ENCODE measurements at regions not wholly inside any gene's neighbourhood (a gene's known extent, or its start where the extent isn't known, plus 50 kb on each side); places are given as distances from the start of the nearest gene placed in this dataset.

DNA sequence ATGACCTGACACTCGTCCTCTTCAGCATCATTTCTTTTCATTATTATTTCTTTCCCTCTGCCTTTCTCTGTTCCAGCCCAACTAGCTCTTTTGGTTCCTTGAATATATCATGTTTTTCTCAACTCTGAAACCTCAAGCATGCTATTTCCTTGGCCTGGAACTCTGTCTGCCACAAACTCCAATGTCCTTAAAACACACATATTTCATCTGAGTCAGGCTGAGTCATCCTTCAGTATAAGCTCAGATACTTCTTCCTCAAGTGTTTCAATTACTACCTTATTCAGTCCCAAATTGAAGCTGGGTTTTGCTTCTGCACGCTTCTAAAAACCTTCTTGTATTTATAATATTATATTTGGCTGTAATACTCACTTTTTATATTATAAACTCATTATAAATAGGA is 424.2 kb downstream of the PDGFC start:
- Histone ChIP-seq H3K36me3 (ENCODE audit: insufficient read depth, low read length) (no peaks in the 10 kb centered on the region), H3K27ac (ENCODE audit: low read depth, low read length) (no peak overlapping the region), H3K27me3 (ENCODE audit: insufficient read depth, low read length, poor library complexity, severe bottlenecking) (no peaks in the 10 kb centered on the region), H3K9me3 (ENCODE audit: low read length) (no peaks in the 10 kb centered on the region), H3K4me3 (ENCODE audit: low read length) (no peak overlapping the region), H3K4me1 (ENCODE audit: insufficient read depth, low read length) (no peaks in the 10 kb centered on the region)
- POLR2A ChIA-PET: no interaction called here
- Mint-ChIP-seq H3K27ac (no peak overlapping the region), H3K9me3 (peaks cover 0 to 14% (median 8%) of the 10 kb centered on the region in 5 donors), H3K4me3 (no peak overlapping the region), H3K36me3 (no peaks in the 10 kb centered on the region), H3K4me1 (no peaks in the 10 kb centered on the region), H3K27me3 (no peaks in the 10 kb centered on the region)
- CTCF ChIA-PET: no interaction called here
- no peak for DNase-seq

DNA sequence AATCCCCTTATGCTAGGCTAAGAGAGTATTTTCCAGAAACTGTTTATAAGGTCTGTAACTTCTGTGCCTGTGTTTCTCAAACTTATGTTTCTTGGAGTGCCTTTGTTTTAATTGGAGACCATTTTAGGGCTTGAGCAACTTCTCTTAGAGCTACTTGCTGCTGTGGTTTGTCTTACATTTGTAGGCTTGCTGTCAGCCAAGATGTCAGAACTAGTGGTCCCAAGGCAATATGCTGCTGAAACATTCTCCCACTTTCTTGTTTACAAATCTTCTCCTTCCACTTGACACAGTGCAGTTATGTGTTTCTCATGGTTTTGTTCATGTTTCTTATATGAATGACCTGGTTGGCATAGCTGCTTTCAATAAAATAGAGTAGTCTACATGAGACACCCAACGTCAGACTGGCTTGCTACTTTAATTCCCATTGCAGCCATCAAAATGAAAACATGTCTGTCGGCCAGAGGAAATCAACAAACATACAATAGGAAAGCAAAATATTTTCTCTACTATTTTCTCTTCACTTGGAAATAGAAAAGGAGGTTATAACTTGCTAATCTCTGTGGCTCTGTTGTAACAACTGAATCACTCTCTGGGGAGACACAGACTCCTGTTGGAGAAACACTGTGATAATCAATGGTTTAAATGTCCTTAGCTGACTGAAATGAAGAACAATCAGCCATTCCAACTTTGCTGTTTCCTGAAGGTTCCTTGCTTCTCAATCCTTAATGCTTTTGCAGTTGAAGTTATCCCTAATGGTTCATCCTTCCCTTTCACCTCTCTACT is 426.4 kb downstream of the PDGFC start:
- peaks cover 0 to 14% (median 9%) of the 10 kb centered on the region in 5 donors for H3K9me3 Mint-ChIP-seq
- no peak overlapping the region for H3K27ac ChIP-seq (ENCODE audit: low read depth, low read length)
- H3K27ac Mint-ChIP-seq: no peak overlapping the region
- no peaks in the 10 kb centered on the region for H3K36me3 ChIP-seq (ENCODE audit: insufficient read depth, low read length)
- H3K4me3 ChIP-seq (ENCODE audit: low read length): no peak overlapping the region
- H3K9me3 ChIP-seq (ENCODE audit: low read length): no peaks in the 10 kb centered on the region
- POLR2A ChIA-PET: no interaction called here
- no peak for DNase-seq
- no peaks in the 10 kb centered on the region for H3K27me3 Mint-ChIP-seq
- H3K36me3 Mint-ChIP-seq: no peaks in the 10 kb centered on the region
- no peaks in the 10 kb centered on the region for H3K4me1 ChIP-seq (ENCODE audit: insufficient read depth, low read length)
- H3K4me3 Mint-ChIP-seq: no peak overlapping the region
- CTCF ChIA-PET: no interaction called here
- no peaks in the 10 kb centered on the region for H3K4me1 Mint-ChIP-seq
- H3K27me3 ChIP-seq (ENCODE audit: insufficient read depth, low read length, poor library complexity, severe bottlenecking): no peaks in the 10 kb centered on the region

- Histone ChIP-seq H3K36me3 (ENCODE audit: insufficient read depth, low read length) (no peaks in the 10 kb centered on the region), H3K4me3 (ENCODE audit: low read length) (no peak overlapping the region), H3K27ac (ENCODE audit: low read depth, low read length) (no peak overlapping the region), H3K9me3 (ENCODE audit: low read length) (no peaks in the 10 kb centered on the region), H3K4me1 (ENCODE audit: insufficient read depth, low read length) (no peaks in the 10 kb centered on the region), H3K27me3 (ENCODE audit: insufficient read depth, low read length, poor library complexity, severe bottlenecking) (no peaks in the 10 kb centered on the region)
- Mint-ChIP-seq H3K4me3 (no peak overlapping the region), H3K27ac (no peak overlapping the region), H3K4me1 (no peaks in the 10 kb centered on the region), H3K27me3 (no peaks in the 10 kb centered on the region), H3K9me3 (peaks cover 3 to 23% (median 13%) of the 10 kb centered on the region in 5 donors), H3K36me3 (peaks cover 0 to 1% (median 0%) of the 10 kb centered on the region in 3 donors)
- ChIA-PET CTCF (no interaction called here), POLR2A (no interaction called here)
- no peak for DNase-seq
Measured at GRCh38 chr4:156539376-156539775, 432.2 kb downstream of the PDGFC start.

DNA sequence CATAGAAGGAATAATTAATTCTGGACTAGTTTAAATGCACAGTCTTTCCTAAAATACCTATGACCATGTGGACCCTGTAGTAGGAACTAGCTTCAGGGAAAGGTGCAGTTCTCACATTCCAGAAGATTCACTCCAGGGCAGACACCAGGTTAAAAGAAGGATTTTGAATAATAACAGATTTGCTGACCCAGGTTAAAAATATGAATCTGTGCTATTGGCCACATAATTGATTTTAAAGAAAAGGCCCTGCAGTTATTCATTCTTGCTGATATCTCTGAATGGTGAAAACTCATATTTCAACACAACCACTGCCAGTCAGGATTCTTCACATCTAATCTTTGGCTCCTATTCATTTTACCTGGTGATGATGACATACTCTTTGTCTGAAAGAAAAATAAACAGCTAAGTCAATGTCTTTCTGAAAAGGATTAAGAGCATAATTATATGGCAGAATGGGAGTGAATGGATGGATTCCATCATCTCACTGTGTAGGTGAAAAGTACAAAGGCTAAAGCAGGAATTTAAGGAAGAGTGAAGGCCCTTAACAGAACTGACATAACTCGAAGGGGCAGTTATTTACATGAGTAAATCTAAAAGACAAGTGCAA is 432.8 kb downstream of the PDGFC start:
- Histone ChIP-seq H3K27ac (ENCODE audit: low read depth, low read length) (no peak overlapping the region), H3K27me3 (ENCODE audit: insufficient read depth, low read length, poor library complexity, severe bottlenecking) (no peaks in the 10 kb centered on the region), H3K9me3 (ENCODE audit: low read length) (no peaks in the 10 kb centered on the region), H3K4me1 (ENCODE audit: insufficient read depth, low read length) (no peaks in the 10 kb centered on the region), H3K36me3 (ENCODE audit: insufficient read depth, low read length) (no peaks in the 10 kb centered on the region), H3K4me3 (ENCODE audit: low read length) (no peak overlapping the region)
- H3K9me3 Mint-ChIP-seq: peaks cover 5 to 29% (median 19%) of the 10 kb centered on the region in 5 donors
- no peaks in the 10 kb centered on the region for H3K27me3 Mint-ChIP-seq
- DNase-seq: no peak
- CTCF ChIA-PET: no interaction called here
- no peak overlapping the region for H3K27ac Mint-ChIP-seq
- POLR2A ChIA-PET: no interaction called here
- no peaks in the 10 kb centered on the region for H3K4me1 Mint-ChIP-seq
- H3K4me3 Mint-ChIP-seq: no peak overlapping the region
- peaks cover 0 to 1% (median 0%) of the 10 kb centered on the region in 3 donors for H3K36me3 Mint-ChIP-seq

DNA sequence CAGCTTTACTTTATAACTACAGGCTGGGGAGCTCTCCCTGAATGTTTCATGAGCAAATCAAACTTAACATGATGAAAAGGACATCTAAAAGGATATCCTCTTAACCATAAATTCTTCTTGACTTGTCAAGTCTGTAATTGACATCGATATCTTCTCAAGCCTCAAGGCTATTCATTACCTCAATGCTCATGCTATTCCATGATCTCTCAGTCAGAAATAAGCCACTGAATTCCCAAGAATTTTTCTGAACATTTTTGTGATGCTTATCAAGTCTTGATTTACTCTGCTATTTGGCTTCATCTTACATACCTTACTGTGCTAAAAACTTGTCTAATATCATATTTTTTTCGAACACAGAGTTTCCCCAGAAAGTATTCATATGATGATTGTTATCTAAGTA is 433.4 kb downstream of the PDGFC start:
- Histone ChIP-seq H3K27ac (ENCODE audit: low read depth, low read length) (no peak overlapping the region), H3K4me3 (ENCODE audit: low read length) (no peak overlapping the region), H3K27me3 (ENCODE audit: insufficient read depth, low read length, poor library complexity, severe bottlenecking) (no peaks in the 10 kb centered on the region), H3K36me3 (ENCODE audit: insufficient read depth, low read length) (no peaks in the 10 kb centered on the region), H3K9me3 (ENCODE audit: low read length) (no peaks in the 10 kb centered on the region), H3K4me1 (ENCODE audit: insufficient read depth, low read length) (no peaks in the 10 kb centered on the region)
- ChIA-PET POLR2A (no interaction called here), CTCF (no interaction called here)
- Mint-ChIP-seq H3K36me3 (peaks cover 0 to 1% (median 0%) of the 10 kb centered on the region in 3 donors), H3K27me3 (no peaks in the 10 kb centered on the region), H3K4me3 (no peak overlapping the region), H3K4me1 (no peaks in the 10 kb centered on the region), H3K27ac (no peak overlapping the region), H3K9me3 (peaks cover 5 to 32% (median 19%) of the 10 kb centered on the region in 5 donors)
- no peak for DNase-seq

GRCh38 chr4:156537286-156537685 is 434.3 kb downstream of the PDGFC start:
- Mint-ChIP-seq H3K9me3 (peaks cover 5 to 35% (median 19%) of the 10 kb centered on the region in 5 donors), H3K36me3 (peaks cover 0 to 1% (median 0%) of the 10 kb centered on the region in 3 donors), H3K4me1 (no peaks in the 10 kb centered on the region), H3K27me3 (no peaks in the 10 kb centered on the region), H3K4me3 (no peak overlapping the region), H3K27ac (no peak overlapping the region)
- DNase-seq: no peak
- H3K4me3 ChIP-seq (ENCODE audit: low read length): no peak overlapping the region
- no peaks in the 10 kb centered on the region for H3K4me1 ChIP-seq (ENCODE audit: insufficient read depth, low read length)
- ChIA-PET POLR2A (no interaction called here), CTCF (no interaction called here)
- no peaks in the 10 kb centered on the region for H3K9me3 ChIP-seq (ENCODE audit: low read length)
- no peak overlapping the region for H3K27ac ChIP-seq (ENCODE audit: low read depth, low read length)
- H3K36me3 ChIP-seq (ENCODE audit: insufficient read depth, low read length): no peaks in the 10 kb centered on the region
- no peaks in the 10 kb centered on the region for H3K27me3 ChIP-seq (ENCODE audit: insufficient read depth, low read length, poor library complexity, severe bottlenecking)

- Histone ChIP-seq H3K36me3 (ENCODE audit: insufficient read depth, low read length) (no peaks in the 10 kb centered on the region), H3K9me3 (ENCODE audit: low read length) (no peaks in the 10 kb centered on the region), H3K4me1 (ENCODE audit: insufficient read depth, low read length) (no peaks in the 10 kb centered on the region), H3K27me3 (ENCODE audit: insufficient read depth, low read length, poor library complexity, severe bottlenecking) (no peaks in the 10 kb centered on the region), H3K4me3 (ENCODE audit: low read length) (no peak overlapping the region), H3K27ac (ENCODE audit: low read depth, low read length) (no peak overlapping the region)
- POLR2A ChIA-PET: no interaction called here
- CTCF ChIA-PET: no interaction called here
- DNase-seq: no peak
- Mint-ChIP-seq H3K27ac (no peak overlapping the region), H3K36me3 (peaks cover 0 to 1% (median 0%) of the 10 kb centered on the region in 3 donors), H3K4me3 (no peak overlapping the region), H3K9me3 (peaks cover 5 to 35% (median 19%) of the 10 kb centered on the region in 5 donors), H3K27me3 (no peaks in the 10 kb centered on the region), H3K4me1 (no peaks in the 10 kb centered on the region)
Measured at GRCh38 chr4:156536661-156537060, 434.9 kb downstream of the PDGFC start.

- H3K27me3 Mint-ChIP-seq: no peaks in the 10 kb centered on the region
- peaks cover 0 to 1% (median 0%) of the 10 kb centered on the region in 3 donors for H3K36me3 Mint-ChIP-seq
- no peaks in the 10 kb centered on the region for H3K4me1 Mint-ChIP-seq
- Histone ChIP-seq H3K27me3 (ENCODE audit: insufficient read depth, low read length, poor library complexity, severe bottlenecking) (no peaks in the 10 kb centered on the region), H3K36me3 (ENCODE audit: insufficient read depth, low read length) (no peaks in the 10 kb centered on the region), H3K27ac (ENCODE audit: low read depth, low read length) (no peak overlapping the region), H3K9me3 (ENCODE audit: low read length) (no peaks in the 10 kb centered on the region), H3K4me1 (ENCODE audit: insufficient read depth, low read length) (no peaks in the 10 kb centered on the region), H3K4me3 (ENCODE audit: low read length) (no peak overlapping the region)
- H3K4me3 Mint-ChIP-seq: no peak overlapping the region
- DNase-seq: no peak
- H3K27ac Mint-ChIP-seq: peak overlapping the region in 1 of 8 donors; percentile 6
- peaks cover 0 to 31% (median 11%) of the 10 kb centered on the region in 5 donors for H3K9me3 Mint-ChIP-seq
- ChIA-PET CTCF (no interaction called here), POLR2A (no interaction called here)
Measured at GRCh38 chr4:156534205-156534604, 437.4 kb downstream of the PDGFC start.

Measured in CD8-positive, alpha-beta memory T cell (primary cell).